GM23338 (cell line): ENCODE measurements at regions not wholly inside any gene's neighbourhood (a gene's known extent, or its start where the extent isn't known, plus 50 kb on each side); places are given as distances from the start of the nearest gene placed in this dataset.

ENCODE experiments used
- ATAC-seq: fragments of 200-7000 bp; cut with Tn5 transposase; 3 replicates; pipeline ENCODE4 v1.9.1; 2020
- DNase-seq: peaks from one replicate; pipeline ENCODE4 v3.0.0-alpha.2; 2015; ENCODE audit warnings: low spot score
- H2AFZ ChIP-seq: fragments of 200-600 bp; sonication (generic); 2 replicates; pipeline ENCODE4 v1.8.0; 2016; ENCODE audit warnings: antibody characterized with exemption, mild to moderate bottlenecking, moderate library complexity
- H3F3A ChIP-seq: fragments of 200-600 bp; sonication (generic); replicated peaks from 2 replicates; pipeline ENCODE4 v1.8.0; 2017; ENCODE audit warnings: antibody characterized with exemption, mixed run types, low read depth
- H3K27ac ChIP-seq: fragments of 200-600 bp; sonication (generic); 2 replicates; pipeline ENCODE4 v1.6.1; 2016; ENCODE audit warnings: low read depth
- H3K27me3 ChIP-seq: fragments of 200-600 bp; sonication (generic); 2 replicates; pipeline ENCODE4 v1.8.0; 2016; ENCODE audit warnings: mild to moderate bottlenecking, mixed run types, moderate library complexity; ENCODE audit not compliant: insufficient read depth
- H3K36me3 ChIP-seq: fragments of 200-600 bp; sonication (generic); 2 replicates; pipeline ENCODE4 v1.8.0; 2016; ENCODE audit warnings: mild to moderate bottlenecking; ENCODE audit not compliant: insufficient read depth
- H3K4me1 ChIP-seq: fragments of 200-600 bp; sonication (generic); 2 replicates; pipeline ENCODE4 v1.8.0; 2016; ENCODE audit warnings: mild to moderate bottlenecking, moderate library complexity; ENCODE audit not compliant: insufficient read depth
- H3K4me2 ChIP-seq: fragments of 200-600 bp; sonication (generic); 2 replicates; pipeline ENCODE4 v1.7.1; 2017; ENCODE audit warnings: mixed run types
- H3K4me3 ChIP-seq: fragments of 200-600 bp; sonication (generic); 2 replicates; pipeline ENCODE4 v1.6.1; 2016; ENCODE audit warnings: mixed run types
- H3K79me2 ChIP-seq: fragments of 200-600 bp; sonication (generic); replicated peaks from 2 replicates; pipeline ENCODE4 v1.8.0; 2017; ENCODE audit warnings: mild to moderate bottlenecking; ENCODE audit not compliant: insufficient read depth
- H3K9me2 ChIP-seq: fragments of 200-600 bp; sonication (generic); 2 replicates; pipeline ENCODE4 v1.8.0; 2017; ENCODE audit not compliant: insufficient read depth
- H4K20me1 ChIP-seq: fragments of 200-600 bp; sonication (generic); replicated peaks from 2 replicates; pipeline ENCODE4 v1.8.0; 2017; ENCODE audit warnings: mild to moderate bottlenecking; ENCODE audit not compliant: insufficient read depth
- H3K27ac Mint-ChIP-seq: 2 replicates; pipeline ENCODE4 v1.8.0; 2020; ENCODE audit warnings: inconsistent platforms, mild to moderate bottlenecking, moderate library complexity, mixed read lengths
- H3K27me3 Mint-ChIP-seq: 3 replicates; pipeline ENCODE4 v1.8.0; 2022; ENCODE audit warnings: low read depth, mild to moderate bottlenecking, moderate library complexity, mixed read lengths, inconsistent platforms; ENCODE audit not compliant: insufficient read depth, poor library complexity
- H3K36me3 Mint-ChIP-seq: 3 replicates; pipeline ENCODE4 v1.8.0; 2021; ENCODE audit warnings: low read depth, mild to moderate bottlenecking, inconsistent platforms, moderate library complexity, mixed read lengths
- H3K4me1 Mint-ChIP-seq: 3 replicates; pipeline ENCODE4 v1.8.0; 2020; ENCODE audit warnings: mild to moderate bottlenecking, inconsistent platforms, mixed read lengths
- H3K4me3 Mint-ChIP-seq: 3 replicates; pipeline ENCODE4 v1.8.0; 2021; ENCODE audit warnings: moderate library complexity, mild to moderate bottlenecking, inconsistent platforms, mixed read lengths
- H3K9me3 Mint-ChIP-seq: 3 replicates; pipeline ENCODE4 v1.8.0; 2020; ENCODE audit warnings: moderate library complexity, mild to moderate bottlenecking, inconsistent platforms, mixed read lengths
- EZH2 ChIP-seq: fragments of 200-600 bp; sonication (generic); IDR thresholded peaks from one replicate; pipeline ENCODE4 v1.8.0; 2017; ENCODE audit warnings: antibody characterized with exemption, mild to moderate bottlenecking, low read depth; ENCODE audit not compliant: unreplicated experiment
- EZH2phosphoT487 ChIP-seq: fragments of 200-600 bp; sonication (generic); IDR thresholded peaks from one replicate; pipeline ENCODE4 v1.8.1; 2018; ENCODE audit warnings: antibody characterized with exemption; ENCODE audit not compliant: unreplicated experiment
- NANOG ChIP-seq: IDR thresholded peaks from 2 replicates; pipeline ENCODE4 v1.6.1; 2016; ENCODE audit warnings: antibody characterized with exemption, borderline replicate concordance
- STAT1 ChIP-seq: IDR thresholded peaks from one replicate; pipeline ENCODE4 v1.6.1; 2016; ENCODE audit warnings: antibody characterized with exemption; ENCODE audit not compliant: unreplicated experiment
- ZNF114 ChIP-seq: fragments of 250-450 bp; sonication (Bioruptor Pico); IDR thresholded peaks from 2 replicates; pipeline ENCODE4 v1.5.0; 2020; ENCODE audit warnings: mild to moderate bottlenecking, moderate library complexity
- ZNF331 ChIP-seq: fragments of 250-450 bp; sonication (Bioruptor Pico); IDR thresholded peaks from 2 replicates; pipeline ENCODE4 v1.5.0; 2020; ENCODE audit warnings: low read depth, mild to moderate bottlenecking, moderate library complexity
- TF ChIP-seq, protein P1 (sequence below): IDR thresholded peaks from 2 replicates; pipeline ENCODE4 v1.6.1; 2016; ENCODE audit warnings: antibody characterized with exemption
- TF ChIP-seq, protein P2 (sequence below): fragments of 250-450 bp; sonication (Bioruptor Pico); IDR thresholded peaks from 2 replicates; pipeline ENCODE4 v1.5.0; 2020; ENCODE audit warnings: mild to moderate bottlenecking, moderate library complexity
- TF ChIP-seq, protein P3 (sequence below), 2 experiments: fragments of 200-600 bp in 1 of 2; sonication (generic) in 1 of 2; conservative IDR thresholded peaks; 2 replicates each; pipeline versions ENCODE4 v1.5.1 to v1.6.1; 2016 to 2017; ENCODE audit warnings: antibody characterized with exemption in 2 of 2, low read depth in 2 of 2, mild to moderate bottlenecking in 2 of 2, moderate library complexity in 1 of 2
- TF ChIP-seq, protein P4 (sequence below): IDR thresholded peaks from one replicate; pipeline ENCODE4 v1.6.1; 2018; ENCODE audit warnings: antibody characterized with exemption; ENCODE audit not compliant: unreplicated experiment

DNA sequence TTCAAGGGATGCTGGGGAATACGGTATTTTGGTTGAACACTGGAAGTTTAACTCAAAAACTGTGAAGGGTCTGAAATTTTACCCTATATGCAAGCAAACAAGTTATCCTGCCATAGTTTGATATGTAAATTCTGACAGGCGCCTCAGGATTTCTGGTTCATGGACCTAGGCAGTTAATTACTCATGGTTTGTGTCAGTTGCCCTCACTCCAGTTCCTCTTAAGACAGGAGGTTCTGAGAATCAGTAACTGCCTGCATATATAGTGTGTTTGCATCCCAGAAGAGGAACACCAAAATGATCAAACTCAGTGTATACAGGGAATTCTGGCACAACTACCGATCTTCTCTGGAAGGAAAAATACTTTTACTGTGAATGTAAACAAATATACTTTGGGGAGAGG lies 360.4 kb upstream of the NWD2 start:
- Mint-ChIP-seq H3K27me3 (no peaks in the 10 kb centered on the region), H3K4me1 (no peaks in the 10 kb centered on the region; the same call in 2 of the 3 replicates), H3K4me3 (no peak overlapping the region), H3K36me3 (no peaks in the 10 kb centered on the region), H3K9me3 (0 out of 3 replicates have a peak, but pooled peaks cover 4% of the 10 kb centered on the region), H3K27ac (no peak overlapping the region)
- H2AFZ ChIP-seq = no peak overlapping the region
- H3K27ac ChIP-seq = no peak overlapping the region
- ATAC-seq (no peak), DNase-seq (no peak)
- H3K79me2 ChIP-seq = no peaks in the 10 kb centered on the region
- H3K27me3 ChIP-seq = no peaks in the 10 kb centered on the region
- no peaks in the 10 kb centered on the region for H3F3A ChIP-seq
- TF ChIP-seq NANOG = no peak
- TF ChIP-seq, protein P1, sequence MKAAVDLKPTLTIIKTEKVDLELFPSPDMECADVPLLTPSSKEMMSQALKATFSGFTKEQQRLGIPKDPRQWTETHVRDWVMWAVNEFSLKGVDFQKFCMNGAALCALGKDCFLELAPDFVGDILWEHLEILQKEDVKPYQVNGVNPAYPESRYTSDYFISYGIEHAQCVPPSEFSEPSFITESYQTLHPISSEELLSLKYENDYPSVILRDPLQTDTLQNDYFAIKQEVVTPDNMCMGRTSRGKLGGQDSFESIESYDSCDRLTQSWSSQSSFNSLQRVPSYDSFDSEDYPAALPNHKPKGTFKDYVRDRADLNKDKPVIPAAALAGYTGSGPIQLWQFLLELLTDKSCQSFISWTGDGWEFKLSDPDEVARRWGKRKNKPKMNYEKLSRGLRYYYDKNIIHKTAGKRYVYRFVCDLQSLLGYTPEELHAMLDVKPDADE = no peak
- no peak for TF ChIP-seq ZNF331 (CRISPR knock-in tag)
- TF ChIP-seq, protein P2, sequence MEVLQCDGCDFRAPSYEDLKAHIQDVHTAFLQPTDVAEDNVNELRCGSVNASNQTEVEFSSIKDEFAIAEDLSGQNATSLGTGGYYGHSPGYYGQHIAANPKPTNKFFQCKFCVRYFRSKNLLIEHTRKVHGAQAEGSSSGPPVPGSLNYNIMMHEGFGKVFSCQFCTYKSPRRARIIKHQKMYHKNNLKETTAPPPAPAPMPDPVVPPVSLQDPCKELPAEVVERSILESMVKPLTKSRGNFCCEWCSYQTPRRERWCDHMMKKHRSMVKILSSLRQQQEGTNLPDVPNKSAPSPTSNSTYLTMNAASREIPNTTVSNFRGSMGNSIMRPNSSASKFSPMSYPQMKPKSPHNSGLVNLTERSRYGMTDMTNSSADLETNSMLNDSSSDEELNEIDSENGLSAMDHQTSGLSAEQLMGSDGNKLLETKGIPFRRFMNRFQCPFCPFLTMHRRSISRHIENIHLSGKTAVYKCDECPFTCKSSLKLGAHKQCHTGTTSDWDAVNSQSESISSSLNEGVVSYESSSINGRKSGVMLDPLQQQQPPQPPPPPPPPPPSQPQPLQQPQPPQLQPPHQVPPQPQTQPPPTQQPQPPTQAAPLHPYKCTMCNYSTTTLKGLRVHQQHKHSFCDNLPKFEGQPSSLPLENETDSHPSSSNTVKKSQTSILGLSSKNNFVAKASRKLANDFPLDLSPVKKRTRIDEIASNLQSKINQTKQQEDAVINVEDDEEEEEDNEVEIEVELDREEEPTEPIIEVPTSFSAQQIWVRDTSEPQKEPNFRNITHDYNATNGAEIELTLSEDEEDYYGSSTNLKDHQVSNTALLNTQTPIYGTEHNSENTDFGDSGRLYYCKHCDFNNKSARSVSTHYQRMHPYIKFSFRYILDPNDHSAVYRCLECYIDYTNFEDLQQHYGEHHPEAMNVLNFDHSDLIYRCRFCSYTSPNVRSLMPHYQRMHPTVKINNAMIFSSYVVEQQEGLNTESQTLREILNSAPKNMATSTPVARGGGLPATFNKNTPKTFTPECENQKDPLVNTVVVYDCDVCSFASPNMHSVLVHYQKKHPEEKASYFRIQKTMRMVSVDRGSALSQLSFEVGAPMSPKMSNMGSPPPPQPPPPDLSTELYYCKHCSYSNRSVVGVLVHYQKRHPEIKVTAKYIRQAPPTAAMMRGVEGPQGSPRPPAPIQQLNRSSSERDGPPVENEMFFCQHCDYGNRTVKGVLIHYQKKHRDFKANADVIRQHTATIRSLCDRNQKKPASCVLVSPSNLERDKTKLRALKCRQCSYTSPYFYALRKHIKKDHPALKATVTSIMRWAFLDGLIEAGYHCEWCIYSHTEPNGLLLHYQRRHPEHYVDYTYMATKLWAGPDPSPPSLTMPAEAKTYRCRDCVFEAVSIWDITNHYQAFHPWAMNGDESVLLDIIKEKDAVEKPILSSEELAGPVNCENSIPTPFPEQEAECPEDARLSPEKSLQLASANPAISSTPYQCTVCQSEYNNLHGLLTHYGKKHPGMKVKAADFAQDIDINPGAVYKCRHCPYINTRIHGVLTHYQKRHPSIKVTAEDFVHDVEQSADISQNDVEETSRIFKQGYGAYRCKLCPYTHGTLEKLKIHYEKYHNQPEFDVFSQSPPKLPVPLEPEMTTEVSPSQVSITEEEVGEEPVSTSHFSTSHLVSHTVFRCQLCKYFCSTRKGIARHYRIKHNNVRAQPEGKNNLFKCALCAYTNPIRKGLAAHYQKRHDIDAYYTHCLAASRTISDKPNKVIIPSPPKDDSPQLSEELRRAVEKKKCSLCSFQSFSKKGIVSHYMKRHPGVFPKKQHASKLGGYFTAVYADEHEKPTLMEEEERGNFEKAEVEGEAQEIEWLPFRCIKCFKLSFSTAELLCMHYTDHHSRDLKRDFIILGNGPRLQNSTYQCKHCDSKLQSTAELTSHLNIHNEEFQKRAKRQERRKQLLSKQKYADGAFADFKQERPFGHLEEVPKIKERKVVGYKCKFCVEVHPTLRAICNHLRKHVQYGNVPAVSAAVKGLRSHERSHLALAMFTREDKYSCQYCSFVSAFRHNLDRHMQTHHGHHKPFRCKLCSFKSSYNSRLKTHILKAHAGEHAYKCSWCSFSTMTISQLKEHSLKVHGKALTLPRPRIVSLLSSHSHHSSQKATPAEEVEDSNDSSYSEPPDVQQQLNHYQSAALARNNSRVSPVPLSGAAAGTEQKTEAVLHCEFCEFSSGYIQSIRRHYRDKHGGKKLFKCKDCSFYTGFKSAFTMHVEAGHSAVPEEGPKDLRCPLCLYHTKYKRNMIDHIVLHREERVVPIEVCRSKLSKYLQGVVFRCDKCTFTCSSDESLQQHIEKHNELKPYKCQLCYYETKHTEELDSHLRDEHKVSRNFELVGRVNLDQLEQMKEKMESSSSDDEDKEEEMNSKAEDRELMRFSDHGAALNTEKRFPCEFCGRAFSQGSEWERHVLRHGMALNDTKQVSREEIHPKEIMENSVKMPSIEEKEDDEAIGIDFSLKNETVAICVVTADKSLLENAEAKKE (CRISPR knock-in tag) = no peak
- no peak for TF ChIP-seq STAT1
- TF ChIP-seq, protein P3, sequence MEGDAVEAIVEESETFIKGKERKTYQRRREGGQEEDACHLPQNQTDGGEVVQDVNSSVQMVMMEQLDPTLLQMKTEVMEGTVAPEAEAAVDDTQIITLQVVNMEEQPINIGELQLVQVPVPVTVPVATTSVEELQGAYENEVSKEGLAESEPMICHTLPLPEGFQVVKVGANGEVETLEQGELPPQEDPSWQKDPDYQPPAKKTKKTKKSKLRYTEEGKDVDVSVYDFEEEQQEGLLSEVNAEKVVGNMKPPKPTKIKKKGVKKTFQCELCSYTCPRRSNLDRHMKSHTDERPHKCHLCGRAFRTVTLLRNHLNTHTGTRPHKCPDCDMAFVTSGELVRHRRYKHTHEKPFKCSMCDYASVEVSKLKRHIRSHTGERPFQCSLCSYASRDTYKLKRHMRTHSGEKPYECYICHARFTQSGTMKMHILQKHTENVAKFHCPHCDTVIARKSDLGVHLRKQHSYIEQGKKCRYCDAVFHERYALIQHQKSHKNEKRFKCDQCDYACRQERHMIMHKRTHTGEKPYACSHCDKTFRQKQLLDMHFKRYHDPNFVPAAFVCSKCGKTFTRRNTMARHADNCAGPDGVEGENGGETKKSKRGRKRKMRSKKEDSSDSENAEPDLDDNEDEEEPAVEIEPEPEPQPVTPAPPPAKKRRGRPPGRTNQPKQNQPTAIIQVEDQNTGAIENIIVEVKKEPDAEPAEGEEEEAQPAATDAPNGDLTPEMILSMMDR (conservative IDR thresholded peaks at IDR 0.05; ENCODE audit: low read depth in 2 of 2) = no peak
- no peak for TF ChIP-seq EZH2
- TF ChIP-seq ZNF114 = no peak
- no peak for TF ChIP-seq EZH2phosphoT487
- TF ChIP-seq, protein P4, sequence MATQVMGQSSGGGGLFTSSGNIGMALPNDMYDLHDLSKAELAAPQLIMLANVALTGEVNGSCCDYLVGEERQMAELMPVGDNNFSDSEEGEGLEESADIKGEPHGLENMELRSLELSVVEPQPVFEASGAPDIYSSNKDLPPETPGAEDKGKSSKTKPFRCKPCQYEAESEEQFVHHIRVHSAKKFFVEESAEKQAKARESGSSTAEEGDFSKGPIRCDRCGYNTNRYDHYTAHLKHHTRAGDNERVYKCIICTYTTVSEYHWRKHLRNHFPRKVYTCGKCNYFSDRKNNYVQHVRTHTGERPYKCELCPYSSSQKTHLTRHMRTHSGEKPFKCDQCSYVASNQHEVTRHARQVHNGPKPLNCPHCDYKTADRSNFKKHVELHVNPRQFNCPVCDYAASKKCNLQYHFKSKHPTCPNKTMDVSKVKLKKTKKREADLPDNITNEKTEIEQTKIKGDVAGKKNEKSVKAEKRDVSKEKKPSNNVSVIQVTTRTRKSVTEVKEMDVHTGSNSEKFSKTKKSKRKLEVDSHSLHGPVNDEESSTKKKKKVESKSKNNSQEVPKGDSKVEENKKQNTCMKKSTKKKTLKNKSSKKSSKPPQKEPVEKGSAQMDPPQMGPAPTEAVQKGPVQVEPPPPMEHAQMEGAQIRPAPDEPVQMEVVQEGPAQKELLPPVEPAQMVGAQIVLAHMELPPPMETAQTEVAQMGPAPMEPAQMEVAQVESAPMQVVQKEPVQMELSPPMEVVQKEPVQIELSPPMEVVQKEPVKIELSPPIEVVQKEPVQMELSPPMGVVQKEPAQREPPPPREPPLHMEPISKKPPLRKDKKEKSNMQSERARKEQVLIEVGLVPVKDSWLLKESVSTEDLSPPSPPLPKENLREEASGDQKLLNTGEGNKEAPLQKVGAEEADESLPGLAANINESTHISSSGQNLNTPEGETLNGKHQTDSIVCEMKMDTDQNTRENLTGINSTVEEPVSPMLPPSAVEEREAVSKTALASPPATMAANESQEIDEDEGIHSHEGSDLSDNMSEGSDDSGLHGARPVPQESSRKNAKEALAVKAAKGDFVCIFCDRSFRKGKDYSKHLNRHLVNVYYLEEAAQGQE = no peak
- no peak overlapping the region for H3K4me3 ChIP-seq
- H3K4me1 ChIP-seq = no peaks in the 10 kb centered on the region
- no peaks in the 10 kb centered on the region for H4K20me1 ChIP-seq
- H3K36me3 ChIP-seq = no peaks in the 10 kb centered on the region
- H3K4me2 ChIP-seq = no peak overlapping the region
- H3K9me2 ChIP-seq = no peaks in the 10 kb centered on the region
